ENCODE measurements at regions not wholly inside any gene's neighbourhood (a gene's known extent, or its start where the extent isn't known, plus 50 kb on each side); places are given as distances from the start of the nearest gene placed in this dataset.

- no peak overlapping the region for H2AFZ ChIP-seq (ENCODE audit: low read length)
- no peak for DNase-seq (ENCODE audit: low spot score)
- no peak overlapping the region for H3K23ac ChIP-seq (ENCODE audit: low read depth, low read length, poor library complexity)
- peaks cover 0 to 4% of the 10 kb centered on the region in 2 donors for H3K9me3 ChIP-seq (replicated peaks in 1 of 2; ENCODE audit: control insufficient read depth in 2 of 2, insufficient read depth in 1 of 2, low read depth in 1 of 2, low read length in 2 of 2)
- H3K4me3 ChIP-seq (ENCODE audit: low read length in 2 of 2) = no peak overlapping the region
- no peak overlapping the region for H4K91ac ChIP-seq (ENCODE audit: low read depth, low read length, poor library complexity)
- no CpG with 5 or more reads among the region's 4 CpGs for WGBS, 2 donors (ENCODE audit: extremely low coverage in 2 of 2, insufficient read length in 2 of 2, insufficient replicate concordance in 1 of 2)
- H3K27me3 ChIP-seq (ENCODE audit: control insufficient read depth in 3 of 3, insufficient read depth in 3 of 3, low read depth in 1 of 3, low read length in 3 of 3) = no peaks in the 10 kb centered on the region
- H3K18ac ChIP-seq (ENCODE audit: low read length) = peak overlapping the region; percentile 61
- no peak overlapping the region for H2BK12ac ChIP-seq (ENCODE audit: low read length)
- H2BK15ac ChIP-seq (ENCODE audit: low read length) = no peak overlapping the region
- H3K27ac ChIP-seq (replicated peaks; ENCODE audit: low read length) = no peak overlapping the region
- no peak overlapping the region for H2BK5ac ChIP-seq (ENCODE audit: low read length)
- no peak overlapping the region for H2BK120ac ChIP-seq (ENCODE audit: low read depth, low read length)
- no peaks in the 10 kb centered on the region for H3K36me3 ChIP-seq (replicated peaks in 1 of 2; ENCODE audit: control insufficient read depth in 2 of 2, insufficient read depth in 2 of 2, low read length in 2 of 2)
- H3K4ac ChIP-seq (ENCODE audit: low read length) = no peak overlapping the region
- H4K8ac ChIP-seq (ENCODE audit: low read depth, low read length) = no peak overlapping the region
- peaks cover 1% of the 10 kb centered on the region for H3K79me1 ChIP-seq (ENCODE audit: low read depth, low read length)
- peak overlapping the region; percentile 67 for H3K14ac ChIP-seq (ENCODE audit: low read length)
- no peak overlapping the region for H3K4me2 ChIP-seq (ENCODE audit: insufficient read depth, low read length, poor library complexity, severe bottlenecking)
- no peaks in the 10 kb centered on the region for H3K4me1 ChIP-seq (ENCODE audit: control insufficient read depth in 2 of 2, insufficient read depth in 1 of 2, low read depth in 1 of 2, low read length in 2 of 2)
- no peak overlapping the region for H3K9ac ChIP-seq (ENCODE audit: low read depth, low read length, poor library complexity)
- peak overlapping the region; percentile 20 for H2AK5ac ChIP-seq (ENCODE audit: low read depth, low read length)
Measured at GRCh38 chr5:111595425-111595824, 83.1 kb upstream of the STARD4 start.

- Histone ChIP-seq H4K8ac (ENCODE audit: low read depth, low read length) (no peak overlapping the region), H3K9me3 (replicated peaks in 1 of 2; ENCODE audit: control insufficient read depth in 2 of 2, insufficient read depth in 1 of 2, low read depth in 1 of 2, low read length in 2 of 2) (no peaks in the 10 kb centered on the region), H2AFZ (ENCODE audit: low read length) (no peak overlapping the region), H3K18ac (ENCODE audit: low read length) (no peak overlapping the region), H3K4ac (ENCODE audit: low read length) (no peak overlapping the region), H4K91ac (ENCODE audit: low read depth, low read length, poor library complexity) (no peak overlapping the region), H2BK12ac (ENCODE audit: low read length) (no peak overlapping the region), H3K14ac (ENCODE audit: low read length) (no peak overlapping the region), H3K4me2 (ENCODE audit: insufficient read depth, low read length, poor library complexity, severe bottlenecking) (no peak overlapping the region), H2BK120ac (ENCODE audit: low read depth, low read length) (no peak overlapping the region), H2BK15ac (ENCODE audit: low read length) (no peak overlapping the region), H3K36me3 (replicated peaks in 1 of 2; ENCODE audit: control insufficient read depth in 2 of 2, insufficient read depth in 2 of 2, low read length in 2 of 2) (no peaks in the 10 kb centered on the region), H3K27ac (replicated peaks; ENCODE audit: low read length) (no peak overlapping the region), H3K4me1 (ENCODE audit: control insufficient read depth in 2 of 2, insufficient read depth in 1 of 2, low read depth in 1 of 2, low read length in 2 of 2) (no peaks in the 10 kb centered on the region), H3K27me3 (ENCODE audit: control insufficient read depth in 3 of 3, insufficient read depth in 3 of 3, low read depth in 1 of 3, low read length in 3 of 3) (no peaks in the 10 kb centered on the region), H3K79me1 (ENCODE audit: low read depth, low read length) (no peaks in the 10 kb centered on the region), H3K9ac (ENCODE audit: low read depth, low read length, poor library complexity) (no peak overlapping the region), H2AK5ac (ENCODE audit: low read depth, low read length) (no peak overlapping the region), H3K4me3 (ENCODE audit: low read length in 2 of 2) (no peak overlapping the region), H3K23ac (ENCODE audit: low read depth, low read length, poor library complexity) (no peak overlapping the region), H2BK5ac (ENCODE audit: low read length) (no peak overlapping the region)
- DNase-seq (ENCODE audit: low spot score) = no peak
- WGBS, 2 donors (ENCODE audit: extremely low coverage in 2 of 2, insufficient read length in 2 of 2, insufficient replicate concordance in 1 of 2) = no CpG with 5 or more reads among the region's 1 CpG
Measured at GRCh38 chr5:111589316-111589715, 77.0 kb upstream of the STARD4 start.

GRCh38 chr5:111587728-111588127 lies 75.4 kb upstream of the STARD4 start:
- no peak overlapping the region for H3K27ac ChIP-seq (replicated peaks; ENCODE audit: low read length)
- H4K8ac ChIP-seq (ENCODE audit: low read depth, low read length) = no peak overlapping the region
- no peak overlapping the region for H3K4ac ChIP-seq (ENCODE audit: low read length)
- DNase-seq (ENCODE audit: low spot score) = no peak
- H3K14ac ChIP-seq (ENCODE audit: low read length) = no peak overlapping the region
- H2BK5ac ChIP-seq (ENCODE audit: low read length) = no peak overlapping the region
- no peak overlapping the region for H3K23ac ChIP-seq (ENCODE audit: low read depth, low read length, poor library complexity)
- no peak overlapping the region for H2BK15ac ChIP-seq (ENCODE audit: low read length)
- no peaks in the 10 kb centered on the region for H3K36me3 ChIP-seq (replicated peaks in 1 of 2; ENCODE audit: control insufficient read depth in 2 of 2, insufficient read depth in 2 of 2, low read length in 2 of 2)
- no peak overlapping the region for H2BK120ac ChIP-seq (ENCODE audit: low read depth, low read length)
- H2BK12ac ChIP-seq (ENCODE audit: low read length) = no peak overlapping the region
- no peak overlapping the region for H2AFZ ChIP-seq (ENCODE audit: low read length)
- no peaks in the 10 kb centered on the region for H3K27me3 ChIP-seq (ENCODE audit: control insufficient read depth in 3 of 3, insufficient read depth in 3 of 3, low read depth in 1 of 3, low read length in 3 of 3)
- H3K18ac ChIP-seq (ENCODE audit: low read length) = no peak overlapping the region
- no peak overlapping the region for H3K9ac ChIP-seq (ENCODE audit: low read depth, low read length, poor library complexity)
- no peak overlapping the region for H2AK5ac ChIP-seq (ENCODE audit: low read depth, low read length)
- no peak overlapping the region for H4K91ac ChIP-seq (ENCODE audit: low read depth, low read length, poor library complexity)
- H3K4me2 ChIP-seq (ENCODE audit: insufficient read depth, low read length, poor library complexity, severe bottlenecking) = no peak overlapping the region
- H3K4me3 ChIP-seq (ENCODE audit: low read length in 2 of 2) = no peak overlapping the region
- H3K79me1 ChIP-seq (ENCODE audit: low read depth, low read length) = no peaks in the 10 kb centered on the region
- H3K4me1 ChIP-seq (ENCODE audit: control insufficient read depth in 2 of 2, insufficient read depth in 1 of 2, low read depth in 1 of 2, low read length in 2 of 2) = no peaks in the 10 kb centered on the region
- H3K9me3 ChIP-seq (replicated peaks in 1 of 2; ENCODE audit: control insufficient read depth in 2 of 2, insufficient read depth in 1 of 2, low read depth in 1 of 2, low read length in 2 of 2) = no peaks in the 10 kb centered on the region

GRCh38 chr5:111585946-111586345 lies 73.6 kb upstream of the STARD4 start:
- Histone ChIP-seq H4K8ac (ENCODE audit: low read depth, low read length) (no peak overlapping the region), H3K79me1 (ENCODE audit: low read depth, low read length) (no peaks in the 10 kb centered on the region), H3K36me3 (replicated peaks in 1 of 2; ENCODE audit: control insufficient read depth in 2 of 2, insufficient read depth in 2 of 2, low read length in 2 of 2) (no peaks in the 10 kb centered on the region), H2BK120ac (ENCODE audit: low read depth, low read length) (no peak overlapping the region), H3K27ac (replicated peaks; ENCODE audit: low read length) (no peak overlapping the region), H3K4me3 (ENCODE audit: low read length in 2 of 2) (no peak overlapping the region), H3K4ac (ENCODE audit: low read length) (no peak overlapping the region), H3K4me1 (ENCODE audit: control insufficient read depth in 2 of 2, insufficient read depth in 1 of 2, low read depth in 1 of 2, low read length in 2 of 2) (no peaks in the 10 kb centered on the region), H2AFZ (ENCODE audit: low read length) (no peak overlapping the region), H2BK12ac (ENCODE audit: low read length) (no peak overlapping the region), H2AK5ac (ENCODE audit: low read depth, low read length) (no peak overlapping the region), H3K23ac (ENCODE audit: low read depth, low read length, poor library complexity) (no peak overlapping the region), H3K9me3 (replicated peaks in 1 of 2; ENCODE audit: control insufficient read depth in 2 of 2, insufficient read depth in 1 of 2, low read depth in 1 of 2, low read length in 2 of 2) (no peaks in the 10 kb centered on the region), H2BK5ac (ENCODE audit: low read length) (no peak overlapping the region), H3K14ac (ENCODE audit: low read length) (no peak overlapping the region), H3K4me2 (ENCODE audit: insufficient read depth, low read length, poor library complexity, severe bottlenecking) (no peak overlapping the region), H2BK15ac (ENCODE audit: low read length) (no peak overlapping the region), H4K91ac (ENCODE audit: low read depth, low read length, poor library complexity) (no peak overlapping the region), H3K27me3 (ENCODE audit: control insufficient read depth in 3 of 3, insufficient read depth in 3 of 3, low read depth in 1 of 3, low read length in 3 of 3) (no peaks in the 10 kb centered on the region), H3K18ac (ENCODE audit: low read length) (no peak overlapping the region), H3K9ac (ENCODE audit: low read depth, low read length, poor library complexity) (no peak overlapping the region)
- no CpG with 5 or more reads among the region's 4 CpGs for WGBS, 2 donors (ENCODE audit: extremely low coverage in 2 of 2, insufficient read length in 2 of 2, insufficient replicate concordance in 1 of 2)
- no peak for DNase-seq (ENCODE audit: low spot score)
